CD4-positive, alpha-beta T cell treated with Interleukin-6 at 100 ng/mL for 8 hours (primary cell): ENCODE measurements at regions not wholly inside any gene's neighbourhood (a gene's known extent, or its start where the extent isn't known, plus 50 kb on each side); places are given as distances from the start of the nearest gene placed in this dataset.
"Not testable (repeated sequence)": the region's sequence is repeated elsewhere in the genome, so short reads cannot be mapped to it uniquely, and the experiment has no call there.

Experiments
- DNase-seq: peaks from one replicate; pipeline ENCODE4 v3.0.0-alpha.2; 2020; ENCODE audit warnings: mixed read lengths, low spot score

DNA sequence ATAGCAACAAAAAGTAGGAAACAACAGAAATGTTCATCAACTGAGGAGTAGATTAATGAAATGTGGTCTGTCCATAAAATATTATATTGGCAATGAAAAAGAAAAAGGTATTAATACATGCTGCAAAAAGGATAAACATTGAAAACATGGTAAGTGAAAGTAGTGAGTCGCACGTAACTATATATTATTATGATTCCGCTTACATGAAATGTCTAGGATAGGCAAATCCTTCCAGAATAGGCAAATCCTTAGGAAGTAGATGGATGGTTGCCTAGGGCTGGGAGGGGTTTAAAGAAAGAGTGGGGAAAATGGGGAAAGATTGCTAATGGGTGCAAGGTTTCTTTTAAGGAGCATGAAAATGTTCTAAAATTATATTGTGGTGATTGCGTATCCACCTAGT lies 198.1 kb upstream of the WSB1 start:
- not testable (repeated sequence) for DNase-seq

DNA sequence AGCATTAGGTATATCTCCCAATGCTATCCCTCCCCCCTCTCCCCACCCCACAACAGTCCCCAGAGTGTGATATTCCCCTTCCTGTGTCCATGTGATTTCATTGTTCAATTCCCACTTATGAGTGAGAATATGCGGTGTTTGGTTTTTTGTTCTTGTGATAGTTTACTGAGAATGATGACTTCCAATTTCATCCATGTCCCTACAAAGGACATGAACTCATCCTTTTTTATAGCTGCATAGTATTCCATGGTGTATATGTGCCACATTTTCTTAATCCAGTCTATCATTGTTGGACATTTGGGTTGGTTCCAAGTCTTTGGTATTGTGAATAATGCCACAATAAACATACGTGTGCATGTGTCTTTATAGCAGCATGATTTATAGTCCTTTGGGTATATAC lies 194.6 kb upstream of the WSB1 start:
- DNase-seq, result not testable (repeated sequence)

DNA sequence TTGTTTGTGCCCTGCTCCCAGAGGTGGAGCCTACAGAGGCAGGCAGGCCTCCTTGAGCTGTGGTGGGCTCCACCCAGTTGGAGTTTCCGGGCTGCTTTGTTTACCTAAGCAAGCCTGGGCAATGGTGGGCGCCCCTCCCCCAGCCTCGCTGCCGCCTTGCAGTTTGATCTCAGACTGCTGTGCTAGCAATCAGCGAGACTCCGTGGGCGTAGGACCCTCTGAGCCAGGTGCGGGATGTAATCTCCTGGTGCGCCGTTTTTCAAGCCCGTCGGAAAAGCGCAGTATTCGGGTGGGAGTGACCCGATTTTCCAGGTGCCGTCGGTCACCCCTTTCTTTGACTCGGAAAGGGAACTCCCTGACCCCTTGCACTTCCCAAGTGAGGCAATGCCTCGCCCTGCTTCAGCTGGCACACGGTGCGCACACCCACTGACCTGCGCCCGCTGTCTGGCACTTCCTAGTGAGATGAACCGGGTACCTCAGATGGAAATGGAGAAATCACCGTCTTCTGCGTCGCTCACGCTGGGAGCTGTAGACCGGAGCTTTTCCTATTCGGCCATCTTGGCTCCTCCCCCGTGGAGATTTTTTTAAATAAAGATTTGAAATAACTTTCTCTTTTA lies 189.2 kb upstream of the WSB1 start:
- not testable (repeated sequence) for DNase-seq

DNA sequence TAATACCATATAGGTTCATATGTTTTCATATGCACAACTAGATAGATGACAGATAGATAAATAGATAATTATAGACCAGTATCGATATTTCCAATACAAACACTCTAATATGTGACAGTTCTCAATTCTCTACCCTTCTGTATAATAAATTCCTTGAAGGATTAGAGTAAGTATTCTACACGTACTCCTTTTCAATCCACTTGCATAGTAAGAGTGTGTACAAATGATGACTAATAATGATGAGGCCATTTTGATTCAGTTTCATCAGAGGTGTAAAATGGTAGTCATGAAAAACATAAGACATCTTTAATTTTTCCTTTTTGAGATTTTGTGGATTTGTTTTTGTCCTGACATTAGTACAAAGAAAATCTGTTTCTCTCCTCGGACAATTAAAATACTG lies 188.3 kb upstream of the WSB1 start:
- DNase-seq, result no peak

GRCh38 chr17:27106347-27106981 lies 187.4 kb upstream of the WSB1 start:
- DNase-seq, result no peak

GRCh38 chr17:27106982-27107360 lies 186.9 kb upstream of the WSB1 start:
- DNase-seq, result no peak

DNA sequence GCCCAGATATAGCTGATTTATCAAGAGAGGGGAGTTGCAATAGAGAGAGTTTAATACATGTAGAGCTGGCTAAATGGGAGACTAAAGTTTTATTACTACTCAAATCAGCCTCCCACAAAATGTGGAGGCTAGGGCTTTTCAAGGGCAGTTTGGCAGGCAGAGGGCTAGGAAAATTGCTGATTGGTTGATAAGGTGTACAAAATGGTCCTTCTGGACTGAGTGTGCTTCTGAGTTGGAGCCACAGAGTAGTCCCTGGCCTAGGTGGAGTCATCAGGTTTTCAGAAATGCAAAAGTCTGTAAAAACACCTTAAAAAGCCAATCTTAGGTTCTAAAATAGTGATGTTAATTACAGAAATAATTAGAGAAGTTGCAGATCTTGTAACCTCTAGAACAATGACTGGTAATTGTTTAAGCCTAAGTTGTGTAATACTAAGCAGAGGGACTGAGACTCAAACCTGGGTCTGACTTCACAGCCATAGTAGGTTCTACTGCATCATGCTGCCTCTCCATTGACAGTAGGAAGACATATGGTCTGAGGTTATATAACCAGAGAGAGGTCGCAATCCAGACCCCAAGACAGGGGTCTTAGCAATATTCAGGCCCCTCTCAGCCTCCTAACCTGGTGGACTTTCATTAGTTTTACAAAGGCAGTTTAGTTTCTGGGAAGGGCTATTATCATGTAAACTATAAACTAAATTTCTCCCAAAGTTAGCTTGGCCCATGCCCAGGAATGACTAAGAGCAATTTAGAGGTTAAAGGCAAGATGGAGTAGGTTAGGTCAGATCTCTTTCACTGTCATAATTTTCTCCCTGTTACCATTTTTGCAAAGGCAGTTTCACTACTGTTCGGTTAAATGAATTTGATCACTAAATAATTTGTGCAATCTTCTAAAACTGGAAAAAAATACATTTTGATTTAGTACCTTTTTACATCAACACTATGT lies 186.3 kb upstream of the WSB1 start:
- DNase-seq, result not testable (repeated sequence)

- DNase-seq, result no peak
Observed at GRCh38 chr17:27109346-27109745, 184.6 kb upstream of the WSB1 start.

GRCh38 chr17:27153005-27153404 lies 140.9 kb upstream of the WSB1 start:
- DNase-seq, result no peak

DNA sequence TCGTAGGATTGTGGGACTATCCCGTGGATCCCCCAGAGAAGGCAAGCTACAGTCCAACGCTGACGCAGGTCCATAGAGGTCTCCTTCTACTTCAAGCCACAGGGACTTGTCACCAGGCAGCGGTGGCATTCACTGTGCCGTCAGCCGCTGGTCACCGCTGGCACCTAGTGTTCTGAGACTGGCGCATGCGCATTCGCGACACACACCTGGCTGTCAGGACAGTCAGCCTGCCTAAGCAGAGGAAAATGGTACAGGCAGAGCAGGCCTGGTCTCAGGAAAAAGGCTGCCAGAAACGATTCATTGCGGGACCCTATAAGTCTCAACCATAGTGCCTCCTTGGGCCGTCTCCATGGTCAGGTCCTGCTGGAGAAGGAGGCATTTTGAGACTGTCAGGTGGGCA lies 138.0 kb upstream of the WSB1 start:
- DNase-seq, result no peak

- DNase-seq, result no peak
Observed at GRCh38 chr17:27157297-27157696, 136.6 kb upstream of the WSB1 start.

GRCh38 chr17:27157898-27158297 lies 136.0 kb upstream of the WSB1 start:
- DNase-seq, result no peak

- DNase-seq, result no peak
Observed at GRCh38 chr17:27158382-27158781, 135.5 kb upstream of the WSB1 start.

DNA sequence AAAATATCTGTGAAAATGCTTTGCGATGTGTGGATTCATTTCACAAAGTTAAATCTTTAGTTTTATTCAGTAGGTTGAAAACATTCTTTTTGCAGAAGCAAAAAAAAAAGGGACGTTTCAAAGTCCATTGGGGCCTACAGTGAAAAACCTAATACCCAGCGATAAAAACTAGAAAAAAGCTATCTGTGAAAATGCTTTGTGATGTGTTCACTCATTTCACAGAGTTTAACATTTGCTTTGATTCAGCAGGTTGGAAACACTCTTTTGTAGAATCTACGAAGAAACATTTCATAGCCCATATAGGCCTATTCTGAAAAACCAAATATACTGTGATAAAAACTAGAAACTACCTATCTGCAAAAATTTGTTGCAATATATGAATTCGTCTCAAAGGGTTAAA lies 113.6 kb upstream of the WSB1 start:
- DNase-seq, result no peak

DNA sequence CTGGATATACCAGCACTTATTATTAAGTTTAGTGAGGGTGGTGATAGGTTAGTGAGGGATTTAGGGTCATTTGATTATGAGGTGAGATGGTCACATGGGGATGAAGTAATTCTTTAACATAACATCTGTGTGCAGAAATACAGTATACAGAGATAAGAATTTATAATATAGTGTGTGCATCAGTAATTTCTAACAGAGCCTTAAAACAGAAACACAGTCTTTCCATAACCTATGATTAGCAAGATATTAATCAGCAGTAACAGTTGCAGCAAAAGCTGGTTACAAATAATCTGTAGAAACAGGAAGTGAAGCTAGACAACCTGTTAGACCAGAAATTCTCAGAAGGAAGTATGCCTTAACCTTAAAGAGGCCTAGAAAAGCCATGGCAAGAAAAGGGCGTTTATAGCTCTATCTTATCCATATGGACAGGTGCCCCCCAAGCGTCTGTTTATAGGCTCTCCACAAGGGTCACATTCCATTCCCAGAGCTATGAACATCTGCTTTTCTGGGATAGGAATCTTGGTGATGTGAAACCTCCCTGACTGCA lies 112.5 kb upstream of the WSB1 start:
- DNase-seq, result not testable (repeated sequence)

- no peak for DNase-seq
Observed at GRCh38 chr17:27181935-27182334, 112.0 kb upstream of the WSB1 start.

DNA sequence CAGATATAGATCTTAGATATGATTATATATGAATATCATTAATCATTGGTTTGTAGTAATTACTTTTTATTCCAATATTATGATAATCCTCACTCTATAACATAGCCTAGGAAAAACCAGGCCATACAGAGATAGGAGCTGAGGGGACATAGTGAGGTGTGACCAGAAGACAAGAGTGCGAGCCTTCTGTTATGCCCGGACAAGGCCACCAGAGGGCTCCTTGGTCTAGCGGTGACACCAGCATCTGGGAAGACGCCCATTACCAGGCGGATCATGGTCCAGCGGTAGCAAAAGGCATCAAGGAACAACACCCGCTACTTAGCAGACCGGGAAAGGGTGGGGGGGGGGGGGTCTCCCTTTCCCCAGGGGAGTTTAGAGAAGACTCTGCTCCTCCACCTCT lies 96.4 kb upstream of the WSB1 start:
- DNase-seq, result not testable (repeated sequence)

GRCh38 chr17:27199948-27200347 lies 94.0 kb upstream of the WSB1 start:
- no peak for DNase-seq

DNA sequence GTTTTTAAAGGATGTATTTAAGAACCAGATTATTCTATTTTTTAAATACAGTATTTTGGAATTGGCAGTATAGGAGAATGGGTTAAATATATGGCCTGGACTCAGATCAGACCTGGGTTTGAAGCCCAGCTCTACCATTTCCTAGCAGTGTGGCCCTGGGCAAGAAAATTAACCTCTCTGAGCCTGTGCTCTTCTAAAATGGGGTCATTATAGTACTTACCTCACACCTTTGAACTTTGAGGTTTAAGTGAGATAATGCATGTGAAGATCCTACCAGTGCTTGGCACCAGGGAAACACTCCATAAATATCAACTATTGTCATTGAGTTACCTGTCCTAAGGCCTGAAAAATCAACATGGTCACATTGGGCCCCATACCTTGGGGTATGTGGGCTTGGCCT lies 93.4 kb upstream of the WSB1 start:
- DNase-seq, result no peak

DNA sequence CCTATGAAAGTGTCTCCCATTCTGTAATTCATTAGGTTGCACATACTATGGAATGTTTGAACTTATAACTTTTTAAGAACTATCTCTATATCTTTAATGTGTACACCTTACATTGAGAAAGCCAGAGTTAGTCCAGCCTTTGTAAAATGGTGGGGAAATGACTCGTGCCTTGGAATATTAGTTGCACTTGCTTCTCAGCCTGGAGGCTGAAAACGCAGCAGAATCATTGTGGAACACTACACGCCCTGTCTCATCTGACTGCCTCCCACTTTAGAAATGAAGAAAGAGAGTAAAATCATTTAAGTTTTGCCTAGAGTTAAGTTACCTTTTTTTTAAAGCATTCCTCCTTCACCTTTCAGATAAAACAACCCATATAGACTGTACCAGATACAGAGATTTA lies 90.7 kb upstream of the WSB1 start:
- DNase-seq, result no peak

DNA sequence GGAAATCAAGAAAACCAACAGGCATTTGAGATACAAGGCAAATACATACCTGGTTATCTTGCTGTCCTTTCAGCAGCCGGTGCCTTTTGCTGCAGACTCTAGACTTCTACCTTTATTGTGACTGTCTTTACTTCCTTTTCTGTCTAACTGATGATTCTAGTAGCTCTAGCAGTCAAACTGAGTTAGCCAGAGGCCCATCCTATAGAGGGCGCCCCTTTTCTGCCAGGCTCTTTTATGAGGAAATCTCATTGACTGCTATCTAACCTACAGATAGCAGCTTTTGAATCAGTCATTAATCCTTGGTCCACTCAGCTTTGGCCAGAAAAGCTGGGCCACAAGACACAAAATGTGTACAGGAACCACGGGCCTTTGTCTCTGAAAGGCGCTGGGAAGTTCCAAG lies 87.5 kb upstream of the WSB1 start:
- DNase-seq, result no peak

DNA sequence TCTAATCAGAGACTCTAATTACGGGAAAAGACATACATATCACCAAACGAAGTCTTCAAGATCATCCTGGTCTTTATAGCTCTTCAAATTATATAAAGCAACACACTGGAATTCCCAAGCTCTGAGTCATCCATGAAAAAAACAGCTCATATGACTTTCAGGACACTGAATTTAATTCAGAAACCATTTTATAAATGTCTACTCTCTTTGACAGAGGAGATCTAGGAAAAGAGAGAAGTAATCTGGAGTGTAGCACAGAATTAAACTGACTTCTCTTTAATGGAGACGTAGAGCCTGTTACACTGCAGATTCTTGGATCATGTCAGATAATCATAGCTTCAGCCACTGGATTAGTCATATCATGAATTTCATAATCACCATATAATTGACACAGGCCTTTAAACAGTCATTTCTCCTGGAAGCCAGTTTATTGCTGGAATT lies 86.8 kb upstream of the WSB1 start:
- DNase-seq, result no peak

DNA sequence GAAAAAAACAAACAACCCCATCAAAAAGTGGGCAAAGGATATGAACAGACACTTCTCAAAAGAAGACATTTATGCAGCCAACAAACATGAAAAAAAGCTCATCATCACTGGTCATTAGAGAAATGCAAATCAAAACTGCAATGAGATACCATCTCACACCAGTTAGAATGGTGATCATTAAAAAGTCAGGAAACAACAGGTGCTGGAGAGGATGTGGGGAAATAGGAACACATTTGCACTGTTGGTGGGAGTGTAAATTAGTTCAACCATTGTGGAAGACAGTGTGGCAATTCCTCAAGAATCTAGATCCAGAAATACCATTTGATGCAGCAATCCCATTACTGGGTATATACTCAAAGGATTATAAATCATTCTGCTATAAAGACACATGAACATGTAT lies 85.5 kb upstream of the WSB1 start:
- not testable (repeated sequence) for DNase-seq
